ENCODE measurements at regions not wholly inside any gene's neighbourhood (a gene's known extent, or its start where the extent isn't known, plus 50 kb on each side); places are given as distances from the start of the nearest gene placed in this dataset.

- no peak for DNase-seq (ENCODE audit: low read depth in 3 of 3, low spot score in 1 of 3)
These were observed 292.4 kb upstream of the TSHZ3 start for GRCh38 chr19:31641591-31641990.

GRCh38 chr19:31648347-31648746 lies 299.1 kb upstream of the TSHZ3 start:
- DNase-seq (ENCODE audit: low read depth in 3 of 3, low spot score in 1 of 3) = no peak

- no peak for DNase-seq (ENCODE audit: low read depth in 3 of 3, low spot score in 1 of 3)
These were observed 307.3 kb upstream of the TSHZ3 start for GRCh38 chr19:31656507-31656906.

- no peak for DNase-seq (ENCODE audit: low read depth in 3 of 3, low spot score in 1 of 3)
These were observed 310.0 kb upstream of the TSHZ3 start for GRCh38 chr19:31658993-31659896.

- no peak for DNase-seq (ENCODE audit: low read depth in 3 of 3, low spot score in 1 of 3)
These were observed 310.6 kb upstream of the TSHZ3 start for GRCh38 chr19:31659897-31660210.

- DNase-seq (ENCODE audit: low read depth in 3 of 3, low spot score in 1 of 3) = no peak
These were observed 314.9 kb upstream of the TSHZ3 start for GRCh38 chr19:31664096-31664495.

GRCh38 chr19:31664997-31665396 lies 315.8 kb upstream of the TSHZ3 start:
- no peak for DNase-seq (ENCODE audit: low read depth in 3 of 3, low spot score in 1 of 3)

- DNase-seq (ENCODE audit: low read depth in 3 of 3, low spot score in 1 of 3) = no peak
These were observed 316.9 kb upstream of the TSHZ3 start for GRCh38 chr19:31666126-31666525.

- no peak for DNase-seq (ENCODE audit: low read depth in 3 of 3, low spot score in 1 of 3)
These were observed 317.9 kb upstream of the TSHZ3 start for GRCh38 chr19:31667106-31667505.

GRCh38 chr19:31668921-31669320 lies 319.7 kb upstream of the TSHZ3 start:
- DNase-seq (ENCODE audit: low read depth in 3 of 3, low spot score in 1 of 3) = no peak

GRCh38 chr19:31670931-31671330 lies 321.7 kb upstream of the TSHZ3 start:
- DNase-seq (ENCODE audit: low read depth in 3 of 3, low spot score in 1 of 3) = no peak

- DNase-seq (ENCODE audit: low read depth in 3 of 3, low spot score in 1 of 3) = no peak
These were observed 322.3 kb upstream of the TSHZ3 start for GRCh38 chr19:31671411-31672035.

GRCh38 chr19:31674503-31675192 lies 325.4 kb upstream of the TSHZ3 start:
- DNase-seq (ENCODE audit: low read depth in 3 of 3, low spot score in 1 of 3) = no peak

GRCh38 chr19:31675193-31675913 lies 326.1 kb upstream of the TSHZ3 start:
- no peak for DNase-seq (ENCODE audit: low read depth in 3 of 3, low spot score in 1 of 3)

GRCh38 chr19:31676271-31677004 lies 327.2 kb upstream of the TSHZ3 start:
- no peak for DNase-seq (ENCODE audit: low read depth in 3 of 3, low spot score in 1 of 3)

- no peak for DNase-seq (ENCODE audit: low read depth in 3 of 3, low spot score in 1 of 3)
These were observed 329.2 kb upstream of the TSHZ3 start for GRCh38 chr19:31678421-31678820.

- DNase-seq (ENCODE audit: low read depth in 3 of 3, low spot score in 1 of 3) = no peak
These were observed 331.9 kb upstream of the TSHZ3 start for GRCh38 chr19:31681121-31681520.

GRCh38 chr19:31693131-31693932 lies 344.1 kb upstream of the TSHZ3 start:
- DNase-seq (ENCODE audit: low read depth in 3 of 3, low spot score in 1 of 3) = no peak

GRCh38 chr19:31693933-31694269 lies 344.7 kb upstream of the TSHZ3 start:
- no peak for DNase-seq (ENCODE audit: low read depth in 3 of 3, low spot score in 1 of 3)

GRCh38 chr19:31694761-31695160 lies 345.5 kb upstream of the TSHZ3 start:
- no peak for DNase-seq (ENCODE audit: low read depth in 3 of 3, low spot score in 1 of 3)
